SH-SY5Y (cell line): ENCODE measurements at regions not wholly inside any gene's neighbourhood (a gene's known extent, or its start where the extent isn't known, plus 50 kb on each side); places are given as distances from the start of the nearest gene placed in this dataset.

Experiments used
- GATA2 ChIP-seq: IDR thresholded peaks from 2 replicates; pipeline ENCODE4 v1.6.1; 2011; ENCODE audit warnings: mild to moderate bottlenecking, low read depth, low read length
- GATA3 ChIP-seq: IDR thresholded peaks from 2 replicates; pipeline ENCODE4 v1.6.1; 2011; ENCODE audit warnings: low read depth, mild to moderate bottlenecking, low read length, moderate library complexity

DNA sequence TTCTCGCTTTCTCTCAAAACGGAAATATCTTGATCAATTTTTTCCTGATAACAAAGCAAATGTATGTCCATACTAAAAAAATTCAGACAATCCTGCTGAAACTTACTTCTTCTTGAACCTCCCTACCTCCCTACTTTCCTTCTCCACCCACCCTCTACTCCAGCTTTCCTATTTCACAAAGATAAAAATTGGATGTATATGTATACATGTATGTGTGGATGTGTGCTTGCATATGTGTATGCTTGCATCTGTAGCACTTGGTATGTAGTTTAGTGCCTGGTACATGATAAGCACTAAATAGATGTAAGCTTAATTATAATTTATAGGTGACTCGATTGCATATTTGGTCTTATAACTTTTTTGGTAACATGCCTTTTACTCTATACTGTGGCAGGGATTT, 167.5 kb upstream of the ITGA4 start:
- no peak for TF ChIP-seq GATA3
- no peak for TF ChIP-seq GATA2
